ENCODE measurements at regions not wholly inside any gene's neighbourhood (a gene's known extent, or its start where the extent isn't known, plus 50 kb on each side); places are given as distances from the start of the nearest gene placed in this dataset.

DNA sequence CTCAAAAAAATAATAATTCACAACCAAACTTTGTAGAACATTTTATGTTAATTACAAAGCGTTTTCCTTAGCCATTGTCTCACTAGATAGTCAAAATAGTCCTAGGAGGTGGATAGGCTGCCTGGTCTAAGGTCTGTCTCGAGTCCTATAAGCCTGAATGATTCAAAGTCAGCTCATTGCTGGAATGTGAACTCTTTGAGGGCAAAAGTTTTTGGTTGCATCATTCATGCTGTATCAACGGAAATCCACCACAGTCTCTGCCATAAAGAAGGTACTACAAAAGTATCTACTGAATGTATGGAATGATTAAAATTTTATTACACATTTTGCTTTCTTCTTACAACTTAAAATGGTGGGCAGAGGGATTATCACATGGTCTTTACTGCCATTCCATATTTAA lies 387.3 kb upstream of the RARB start:
- no peaks in the 10 kb centered on the region for H3K36me3 ChIP-seq (ENCODE audit: insufficient read depth, low read length)
- no peaks in the 10 kb centered on the region for H3K27me3 ChIP-seq (ENCODE audit: control insufficient read depth, insufficient read depth, low read length)
- H3K4me3 ChIP-seq (ENCODE audit: low read length), result no peak overlapping the region
- peaks cover 23% of the 10 kb centered on the region for H3K4me1 ChIP-seq (ENCODE audit: control insufficient read depth, insufficient read depth, low read length)
- H3K4me2 ChIP-seq (ENCODE audit: low read length), result no peak overlapping the region
- H3K9ac ChIP-seq (ENCODE audit: low read depth, low read length), result no peak overlapping the region
- no peaks in the 10 kb centered on the region for H3K9me3 ChIP-seq (replicated peaks; ENCODE audit: low read length)

GRCh38 chr3:25041871-25042584 lies 386.0 kb upstream of the RARB start:
- Histone ChIP-seq H3K4me3 (ENCODE audit: low read length) (no peak overlapping the region), H3K9ac (ENCODE audit: low read depth, low read length) (no peak overlapping the region), H3K4me1 (ENCODE audit: control insufficient read depth, insufficient read depth, low read length) (peaks cover 19% of the 10 kb centered on the region), H3K27me3 (ENCODE audit: control insufficient read depth, insufficient read depth, low read length) (no peaks in the 10 kb centered on the region), H3K9me3 (replicated peaks; ENCODE audit: low read length) (no peaks in the 10 kb centered on the region), H3K36me3 (ENCODE audit: insufficient read depth, low read length) (no peaks in the 10 kb centered on the region), H3K4me2 (ENCODE audit: low read length) (no peak overlapping the region)

DNA sequence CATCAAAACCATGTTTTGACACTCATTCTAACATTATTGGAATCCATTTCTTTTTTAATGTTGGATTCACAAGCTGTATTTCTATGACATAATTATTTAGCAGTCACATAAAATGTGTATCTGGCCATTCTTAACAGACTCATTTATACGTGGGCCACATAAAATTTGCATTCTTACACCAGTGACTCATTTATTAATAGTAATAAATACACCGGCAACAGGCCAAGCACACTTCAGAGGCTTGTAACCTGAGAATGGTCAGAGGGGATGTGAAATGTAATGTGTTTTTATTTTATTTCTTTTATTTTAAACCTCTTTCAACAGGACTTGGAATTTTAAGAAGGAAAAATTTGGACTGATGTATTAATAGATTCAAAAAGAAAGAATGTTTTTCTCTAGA lies 384.9 kb upstream of the RARB start:
- no peaks in the 10 kb centered on the region for H3K36me3 ChIP-seq (ENCODE audit: insufficient read depth, low read length)
- H3K4me3 ChIP-seq (ENCODE audit: low read length), result no peak overlapping the region
- H3K27me3 ChIP-seq (ENCODE audit: control insufficient read depth, insufficient read depth, low read length), result no peaks in the 10 kb centered on the region
- peaks cover 7% of the 10 kb centered on the region for H3K4me1 ChIP-seq (ENCODE audit: control insufficient read depth, insufficient read depth, low read length)
- no peak overlapping the region for H3K9ac ChIP-seq (ENCODE audit: low read depth, low read length)
- H3K9me3 ChIP-seq (replicated peaks; ENCODE audit: low read length), result no peaks in the 10 kb centered on the region
- H3K4me2 ChIP-seq (ENCODE audit: low read length), result no peak overlapping the region

DNA sequence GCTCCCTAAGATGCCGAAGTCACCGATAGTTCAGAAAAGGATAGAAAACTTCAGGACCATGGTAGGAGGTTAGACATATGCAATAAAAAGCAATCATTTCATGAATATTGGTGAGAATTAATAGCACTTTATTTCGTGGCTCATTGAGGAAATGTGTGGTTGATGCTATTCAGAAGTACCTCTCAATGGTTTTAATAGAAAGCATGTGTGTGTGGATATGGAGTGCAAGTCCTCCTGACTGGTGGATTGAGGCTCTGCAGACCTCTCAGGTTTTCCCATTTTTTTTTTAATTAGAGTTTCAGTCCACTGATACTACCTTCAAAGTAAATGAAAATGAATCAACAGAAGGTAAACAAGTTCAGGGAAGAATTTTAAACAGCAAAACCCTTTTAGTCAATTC lies 384.3 kb upstream of the RARB start:
- no peaks in the 10 kb centered on the region for H3K27me3 ChIP-seq (ENCODE audit: control insufficient read depth, insufficient read depth, low read length)
- H3K4me3 ChIP-seq (ENCODE audit: low read length), result no peak overlapping the region
- no peak overlapping the region for H3K9ac ChIP-seq (ENCODE audit: low read depth, low read length)
- H3K4me2 ChIP-seq (ENCODE audit: low read length), result no peak overlapping the region
- H3K36me3 ChIP-seq (ENCODE audit: insufficient read depth, low read length), result no peaks in the 10 kb centered on the region
- no peaks in the 10 kb centered on the region for H3K9me3 ChIP-seq (replicated peaks; ENCODE audit: low read length)
- H3K4me1 ChIP-seq (ENCODE audit: control insufficient read depth, insufficient read depth, low read length), result peaks cover 1% of the 10 kb centered on the region

- Histone ChIP-seq H3K36me3 (ENCODE audit: insufficient read depth, low read length) (no peaks in the 10 kb centered on the region), H3K9me3 (replicated peaks; ENCODE audit: low read length) (no peaks in the 10 kb centered on the region), H3K27me3 (ENCODE audit: control insufficient read depth, insufficient read depth, low read length) (no peaks in the 10 kb centered on the region), H3K4me2 (ENCODE audit: low read length) (no peak overlapping the region), H3K4me3 (ENCODE audit: low read length) (no peak overlapping the region), H3K4me1 (ENCODE audit: control insufficient read depth, insufficient read depth, low read length) (no peaks in the 10 kb centered on the region), H3K9ac (ENCODE audit: low read depth, low read length) (no peak overlapping the region)
Observed at GRCh38 chr3:25044762-25045710, 383.0 kb upstream of the RARB start.

DNA sequence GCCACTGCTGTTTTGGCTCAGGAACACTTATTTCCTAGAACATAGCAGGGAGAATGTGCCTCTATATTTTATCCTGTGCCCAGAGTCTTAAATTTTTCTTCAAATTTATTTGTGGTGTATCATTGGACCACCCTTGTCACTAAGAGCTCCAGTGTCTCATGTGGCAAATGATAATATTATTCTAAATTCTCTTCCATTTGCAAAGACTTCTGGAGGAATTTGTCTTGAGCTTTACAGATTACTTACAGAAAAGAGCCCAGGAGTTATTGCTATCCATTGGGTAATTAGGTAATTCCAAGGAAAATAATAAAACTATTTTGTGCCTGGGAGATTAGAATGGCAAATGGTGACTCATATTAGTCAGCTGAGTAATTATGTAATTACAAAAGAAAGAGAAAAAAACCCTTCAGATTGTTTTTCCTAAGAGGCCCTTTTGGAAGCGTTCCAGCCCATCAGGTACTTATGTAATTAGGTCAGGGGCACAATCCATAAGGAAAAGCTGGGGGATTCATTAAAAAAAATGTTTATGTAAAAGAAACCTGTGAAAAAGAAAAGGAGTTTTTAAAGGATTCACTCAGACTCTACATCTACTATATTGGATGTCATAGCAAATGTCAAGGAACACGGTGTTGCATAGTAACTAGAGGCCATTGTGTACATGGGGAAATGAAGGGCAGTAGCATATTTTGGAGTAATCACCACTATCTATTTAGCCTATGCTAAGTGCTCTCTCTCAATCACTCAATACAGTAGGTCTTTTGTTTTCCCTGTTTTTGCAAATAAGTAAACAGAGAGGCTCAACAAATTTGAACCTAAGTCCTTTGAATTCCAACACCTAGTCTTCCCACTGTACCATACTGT lies 380.9 kb upstream of the RARB start:
- no peaks in the 10 kb centered on the region for H3K9me3 ChIP-seq (replicated peaks; ENCODE audit: low read length)
- no peak overlapping the region for H3K4me2 ChIP-seq (ENCODE audit: low read length)
- H3K36me3 ChIP-seq (ENCODE audit: insufficient read depth, low read length), result no peaks in the 10 kb centered on the region
- no peaks in the 10 kb centered on the region for H3K27me3 ChIP-seq (ENCODE audit: control insufficient read depth, insufficient read depth, low read length)
- H3K9ac ChIP-seq (ENCODE audit: low read depth, low read length), result no peak overlapping the region
- no peak overlapping the region for H3K4me3 ChIP-seq (ENCODE audit: low read length)
- H3K4me1 ChIP-seq (ENCODE audit: control insufficient read depth, insufficient read depth, low read length), result no peaks in the 10 kb centered on the region

GRCh38 chr3:25049304-25049703 lies 378.8 kb upstream of the RARB start:
- H3K9me3 ChIP-seq (replicated peaks; ENCODE audit: low read length), result no peaks in the 10 kb centered on the region
- H3K4me3 ChIP-seq (ENCODE audit: low read length), result no peak overlapping the region
- no peaks in the 10 kb centered on the region for H3K36me3 ChIP-seq (ENCODE audit: insufficient read depth, low read length)
- no peak overlapping the region for H3K9ac ChIP-seq (ENCODE audit: low read depth, low read length)
- H3K4me2 ChIP-seq (ENCODE audit: low read length), result no peak overlapping the region
- H3K27me3 ChIP-seq (ENCODE audit: control insufficient read depth, insufficient read depth, low read length), result no peaks in the 10 kb centered on the region
- no peaks in the 10 kb centered on the region for H3K4me1 ChIP-seq (ENCODE audit: control insufficient read depth, insufficient read depth, low read length)

GRCh38 chr3:25053360-25053759 lies 374.7 kb upstream of the RARB start:
- no peak overlapping the region for H3K9ac ChIP-seq (ENCODE audit: low read depth, low read length)
- no peak overlapping the region for H3K4me2 ChIP-seq (ENCODE audit: low read length)
- no peaks in the 10 kb centered on the region for H3K9me3 ChIP-seq (replicated peaks; ENCODE audit: low read length)
- no peaks in the 10 kb centered on the region for H3K36me3 ChIP-seq (ENCODE audit: insufficient read depth, low read length)
- no peak overlapping the region for H3K4me3 ChIP-seq (ENCODE audit: low read length)
- H3K4me1 ChIP-seq (ENCODE audit: control insufficient read depth, insufficient read depth, low read length), result no peaks in the 10 kb centered on the region
- H3K27me3 ChIP-seq (ENCODE audit: control insufficient read depth, insufficient read depth, low read length), result no peaks in the 10 kb centered on the region

DNA sequence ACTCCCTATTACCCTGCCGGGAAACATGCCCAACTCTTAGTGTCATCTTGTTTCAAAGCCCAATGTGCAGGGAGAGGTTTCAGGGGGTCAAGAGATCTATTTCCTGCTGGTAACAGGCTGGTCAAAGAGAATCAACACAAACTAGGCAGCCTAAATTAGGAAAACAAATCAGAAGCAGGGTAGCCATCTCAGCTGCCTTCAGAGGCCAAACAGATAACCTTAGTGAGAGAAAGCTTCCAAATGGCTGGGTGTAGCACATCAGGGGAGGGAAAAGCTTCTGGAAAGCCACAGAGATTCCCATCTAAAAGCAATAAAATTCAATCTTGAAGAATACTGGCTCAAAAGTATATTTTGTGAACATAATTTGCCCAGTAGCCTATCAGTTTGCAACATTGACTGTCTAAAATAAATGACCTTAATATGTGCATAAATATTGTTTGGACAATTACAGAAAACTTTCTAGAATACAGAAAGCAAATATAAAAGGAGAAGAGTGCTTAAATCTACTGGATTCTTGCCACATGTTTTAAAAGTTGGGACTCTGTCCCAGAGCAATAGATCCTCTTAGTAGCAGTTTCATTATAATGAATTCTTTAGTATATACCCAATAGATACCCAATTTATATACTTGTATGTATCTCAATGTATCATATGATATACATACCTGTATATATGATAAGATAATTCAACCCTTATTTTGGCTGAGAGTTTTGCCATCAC lies 371.9 kb upstream of the RARB start:
- Histone ChIP-seq H3K9ac (ENCODE audit: low read depth, low read length) (no peak overlapping the region), H3K4me3 (ENCODE audit: low read length) (no peak overlapping the region), H3K36me3 (ENCODE audit: insufficient read depth, low read length) (no peaks in the 10 kb centered on the region), H3K4me1 (ENCODE audit: control insufficient read depth, insufficient read depth, low read length) (no peaks in the 10 kb centered on the region), H3K27me3 (ENCODE audit: control insufficient read depth, insufficient read depth, low read length) (no peaks in the 10 kb centered on the region), H3K9me3 (replicated peaks; ENCODE audit: low read length) (no peaks in the 10 kb centered on the region), H3K4me2 (ENCODE audit: low read length) (no peak overlapping the region)

DNA sequence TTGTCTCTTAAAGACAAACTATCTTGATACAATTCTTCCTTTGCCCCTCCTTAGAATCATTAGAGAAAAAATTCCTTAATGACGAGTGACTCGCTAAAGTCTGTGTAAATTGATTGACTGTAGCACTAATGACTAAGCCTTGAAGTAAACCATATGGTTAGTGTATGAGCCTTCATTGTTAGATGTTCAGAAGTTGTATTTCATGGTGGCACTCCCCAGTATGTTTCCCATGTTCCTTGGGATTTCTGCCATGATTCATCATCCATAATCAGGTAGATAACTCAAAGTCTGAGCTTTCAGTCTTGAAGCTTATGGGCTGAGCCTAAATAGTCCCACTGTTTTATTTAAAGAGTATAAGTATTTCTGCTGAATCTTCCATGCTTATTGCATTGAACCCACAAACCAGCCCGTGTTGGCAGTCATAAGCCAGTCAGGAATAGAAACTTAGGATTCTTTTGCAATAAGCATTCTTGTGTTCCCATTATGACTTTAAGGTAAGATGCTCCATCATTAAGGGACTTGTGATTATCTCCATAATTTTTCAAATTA lies 371.2 kb upstream of the RARB start:
- Histone ChIP-seq H3K36me3 (ENCODE audit: insufficient read depth, low read length) (no peaks in the 10 kb centered on the region), H3K27me3 (ENCODE audit: control insufficient read depth, insufficient read depth, low read length) (no peaks in the 10 kb centered on the region), H3K4me3 (ENCODE audit: low read length) (no peak overlapping the region), H3K4me1 (ENCODE audit: control insufficient read depth, insufficient read depth, low read length) (no peaks in the 10 kb centered on the region), H3K4me2 (ENCODE audit: low read length) (no peak overlapping the region), H3K9ac (ENCODE audit: low read depth, low read length) (no peak overlapping the region), H3K9me3 (replicated peaks; ENCODE audit: low read length) (no peaks in the 10 kb centered on the region)
